ENCODE measurements at regions not wholly inside any gene's neighbourhood (a gene's known extent, or its start where the extent isn't known, plus 50 kb on each side); places are given as distances from the start of the nearest gene placed in this dataset.

DNA sequence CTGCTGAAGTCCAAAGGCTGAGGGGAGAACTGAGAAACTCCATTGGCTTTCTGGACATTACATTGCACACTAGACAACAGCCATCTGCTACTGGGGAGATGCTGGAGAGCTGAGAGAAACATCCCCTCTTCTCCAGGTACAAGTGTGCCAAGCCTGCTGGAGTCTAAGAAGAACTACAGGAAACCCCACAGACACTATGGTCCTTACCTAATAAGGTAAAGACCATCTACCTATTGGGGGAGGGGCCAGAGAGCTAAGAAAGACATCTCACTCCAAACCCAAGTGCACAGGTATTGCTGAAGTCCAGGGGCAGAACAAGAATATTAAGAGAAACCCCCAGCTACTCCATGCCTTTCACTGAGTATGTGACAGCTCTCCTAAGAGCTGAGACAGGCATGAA lies 338.7 kb upstream of the NCKAP5 start:
- TF ChIP-seq, protein P1, sequence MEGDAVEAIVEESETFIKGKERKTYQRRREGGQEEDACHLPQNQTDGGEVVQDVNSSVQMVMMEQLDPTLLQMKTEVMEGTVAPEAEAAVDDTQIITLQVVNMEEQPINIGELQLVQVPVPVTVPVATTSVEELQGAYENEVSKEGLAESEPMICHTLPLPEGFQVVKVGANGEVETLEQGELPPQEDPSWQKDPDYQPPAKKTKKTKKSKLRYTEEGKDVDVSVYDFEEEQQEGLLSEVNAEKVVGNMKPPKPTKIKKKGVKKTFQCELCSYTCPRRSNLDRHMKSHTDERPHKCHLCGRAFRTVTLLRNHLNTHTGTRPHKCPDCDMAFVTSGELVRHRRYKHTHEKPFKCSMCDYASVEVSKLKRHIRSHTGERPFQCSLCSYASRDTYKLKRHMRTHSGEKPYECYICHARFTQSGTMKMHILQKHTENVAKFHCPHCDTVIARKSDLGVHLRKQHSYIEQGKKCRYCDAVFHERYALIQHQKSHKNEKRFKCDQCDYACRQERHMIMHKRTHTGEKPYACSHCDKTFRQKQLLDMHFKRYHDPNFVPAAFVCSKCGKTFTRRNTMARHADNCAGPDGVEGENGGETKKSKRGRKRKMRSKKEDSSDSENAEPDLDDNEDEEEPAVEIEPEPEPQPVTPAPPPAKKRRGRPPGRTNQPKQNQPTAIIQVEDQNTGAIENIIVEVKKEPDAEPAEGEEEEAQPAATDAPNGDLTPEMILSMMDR (conservative IDR thresholded peaks at IDR 0.05; ENCODE audit: low read depth, low read length): no peak
- H3K4me3 ChIP-seq (ENCODE audit: low read depth, low read length): no peak overlapping the region
- no peak for DNase-seq (ENCODE audit: low read depth)

DNA sequence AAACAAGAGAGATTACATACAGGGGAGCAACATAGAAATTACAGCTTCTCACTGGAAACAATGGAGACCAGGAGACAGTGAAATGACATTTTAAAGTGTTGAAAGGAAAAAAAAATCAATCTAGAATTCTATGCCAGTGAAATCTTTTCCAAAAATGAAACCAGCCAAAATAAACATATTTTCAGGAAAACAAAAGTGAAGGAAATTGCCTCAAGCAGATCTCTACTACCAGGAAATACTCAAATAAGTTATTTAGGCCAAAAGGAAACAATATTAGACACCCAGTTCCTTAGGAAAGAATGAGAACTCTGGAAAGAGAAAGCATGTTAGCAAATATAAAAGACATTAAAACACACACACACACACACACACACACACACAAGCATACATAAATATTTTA lies 339.9 kb upstream of the NCKAP5 start:
- DNase-seq (ENCODE audit: low read depth): no peak
- H3K4me3 ChIP-seq (ENCODE audit: low read depth, low read length): no peak overlapping the region
- TF ChIP-seq, protein P1 (conservative IDR thresholded peaks at IDR 0.05; ENCODE audit: low read depth, low read length): no peak

- H3K4me3 ChIP-seq (ENCODE audit: low read depth, low read length): no peak overlapping the region
- TF ChIP-seq, protein P1 (conservative IDR thresholded peaks at IDR 0.05; ENCODE audit: low read depth, low read length): no peak
- no peak for DNase-seq (ENCODE audit: low read depth)
Measured at GRCh38 chr2:133918141-133918540, 335.7 kb upstream of the MGAT5 start.

DNA sequence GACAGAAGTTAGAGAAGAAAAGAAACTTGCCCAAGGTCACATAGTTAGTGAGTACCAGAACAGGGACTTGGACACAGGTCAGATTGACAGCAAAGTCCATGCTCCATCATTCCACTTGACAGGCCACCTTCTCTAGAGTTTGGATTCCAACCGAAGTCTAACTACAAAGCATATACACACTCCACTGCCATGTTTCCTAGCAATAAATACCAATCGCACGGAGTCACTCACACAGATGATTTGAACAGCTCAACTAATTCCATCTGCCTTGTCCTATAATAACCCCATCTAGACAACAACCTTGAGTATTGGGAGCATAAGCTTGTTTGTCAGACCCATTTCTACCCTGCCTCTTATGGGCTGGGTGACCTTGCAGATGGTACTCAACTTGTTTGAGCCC lies 334.6 kb upstream of the MGAT5 start:
- DNase-seq (ENCODE audit: low read depth): no peak
- H3K4me3 ChIP-seq (ENCODE audit: low read depth, low read length): no peak overlapping the region
- TF ChIP-seq, protein P1 (conservative IDR thresholded peaks at IDR 0.05; ENCODE audit: low read depth, low read length): no peak

- TF ChIP-seq, protein P1 (conservative IDR thresholded peaks at IDR 0.05; ENCODE audit: low read depth, low read length): no peak
- H3K4me3 ChIP-seq (ENCODE audit: low read depth, low read length): no peak overlapping the region
Measured at GRCh38 chr2:133927894-133928293, 326.0 kb upstream of the MGAT5 start.

DNA sequence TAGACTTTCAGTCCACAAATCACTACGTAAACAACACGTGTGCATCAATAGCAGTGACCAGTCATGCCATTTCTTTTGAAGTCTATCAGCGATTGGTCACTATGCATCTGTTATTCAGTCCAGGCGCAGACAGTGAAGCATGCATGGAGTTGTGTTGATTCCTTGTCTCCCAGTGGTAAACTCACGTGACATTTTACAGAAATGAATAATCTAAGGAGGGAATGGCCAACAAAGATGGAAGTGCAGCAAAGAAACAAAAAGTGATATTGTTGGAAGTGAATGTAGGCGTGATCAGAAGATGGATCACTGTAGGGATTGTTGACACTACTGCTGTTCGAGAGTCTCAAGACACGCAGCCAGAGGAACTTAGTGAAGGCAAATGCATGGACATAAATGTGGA lies 317.8 kb upstream of the MGAT5 start:
- DNase-seq (ENCODE audit: low read depth): no peak
- TF ChIP-seq, protein P1 (conservative IDR thresholded peaks at IDR 0.05; ENCODE audit: low read depth, low read length): no peak
- no peak overlapping the region for H3K4me3 ChIP-seq (ENCODE audit: low read depth, low read length)

More at GRCh38 chr2:133927894-133928293, 326.0 kb upstream of the MGAT5 start:
- no peak for DNase-seq (ENCODE audit: low read depth)

DNA sequence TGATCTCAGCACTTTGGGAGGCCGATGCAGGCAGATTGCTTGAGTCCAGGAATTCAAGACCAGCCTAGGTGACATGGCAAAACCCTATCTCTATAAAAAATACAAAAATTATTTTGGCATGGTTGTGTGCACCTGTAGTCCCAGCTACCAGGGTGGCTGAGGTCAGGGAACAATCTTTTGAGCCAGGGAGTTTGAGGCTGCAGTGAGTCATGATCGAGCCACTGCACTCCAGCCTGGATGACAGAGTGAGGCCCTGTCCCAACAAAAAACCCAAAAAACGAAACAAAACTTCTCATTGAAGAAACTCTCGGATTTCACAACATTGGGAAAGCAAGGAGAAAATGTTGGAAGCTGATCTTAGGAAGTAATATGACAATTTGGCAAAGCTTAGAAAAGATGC lies 317.3 kb upstream of the MGAT5 start:
- H3K4me3 ChIP-seq (ENCODE audit: low read depth, low read length): no peak overlapping the region
- no peak for DNase-seq (ENCODE audit: low read depth)
- TF ChIP-seq, protein P1 (conservative IDR thresholded peaks at IDR 0.05; ENCODE audit: low read depth, low read length): no peak
